OCI-LY7 (cell line): ENCODE measurements at regions not wholly inside any gene's neighbourhood (a gene's known extent, or its start where the extent isn't known, plus 50 kb on each side); places are given as distances from the start of the nearest gene placed in this dataset.

ENCODE experiments used
- BruUV-seq: library from RNA; stranded (reverse); fragments of 400-500 nt; replicated peaks from 2 replicates; lab custom pipeline; 2021; lab: Mats Ljungman, UMichigan
- CTCF ChIA-PET: fragments of 300-600 bp; sonication (Branson Sonifier 250); formaldehyde crosslinking; loops from one replicate; lab custom pipeline; 2022; ENCODE audit warnings: antibody characterized with exemption; ENCODE audit not compliant: unreplicated experiment; lab: Charles Lee
- POLR2A ChIA-PET: fragments of 300-600 bp; sonication (Branson Sonifier 250); formaldehyde crosslinking; loops from one replicate; lab custom pipeline; 2022; ENCODE audit warnings: antibody characterized with exemption; lab: Charles Lee
- DNase-seq: peaks from one replicate; pipeline ENCODE4 v3.0.0-alpha.2; 2015; ENCODE audit warnings: low spot score
- H2AFZ ChIP-seq: fragments of 200-600 bp; sonication (generic), shearing (Covaris generic); 2 replicates; pipeline ENCODE4 v1.6.1; 2014; ENCODE audit warnings: mild to moderate bottlenecking, antibody characterized with exemption, low read length, moderate library complexity
- H3K27ac ChIP-seq: fragments of 200-600 bp; sonication (generic); 2 replicates; pipeline ENCODE4 v1.5.1; 2014; ENCODE audit warnings: mixed run types, low read depth, mild to moderate bottlenecking, moderate library complexity, low read length, inconsistent platforms; ENCODE audit not compliant: poor library complexity, severe bottlenecking
- H3K36me3 ChIP-seq: fragments of 200-600 bp; sonication (generic); 2 replicates; pipeline ENCODE4 v1.6.1; 2014; ENCODE audit warnings: mild to moderate bottlenecking, antibody characterized with exemption, low read length, moderate library complexity, mixed read lengths; ENCODE audit not compliant: insufficient read depth
- H3K4me1 ChIP-seq: fragments of 200-600 bp; sonication (generic); 2 replicates; pipeline ENCODE4 v1.5.1; 2014; ENCODE audit warnings: mild to moderate bottlenecking, low read length; ENCODE audit not compliant: insufficient read depth, poor library complexity, severe bottlenecking
- H3K4me2 ChIP-seq: fragments of 200-600 bp; sonication (generic); 2 replicates; pipeline ENCODE4 v1.6.1; 2014; ENCODE audit warnings: mild to moderate bottlenecking, low read length
- H3K4me3 ChIP-seq: fragments of 200-600 bp; sonication (generic); 2 replicates; pipeline ENCODE4 v1.5.1; 2014; ENCODE audit warnings: mild to moderate bottlenecking, low read depth, low read length; ENCODE audit not compliant: poor library complexity, severe bottlenecking
- H3K79me2 ChIP-seq: fragments of 200-600 bp; sonication (generic); 2 replicates; pipeline ENCODE4 v1.6.1; 2016; ENCODE audit warnings: low read depth, mild to moderate bottlenecking, low read length, moderate library complexity, mixed read lengths; ENCODE audit not compliant: insufficient read depth
- H3K9me2 ChIP-seq: fragments of 200-600 bp; sonication (generic); 2 replicates; pipeline ENCODE4 v1.6.1; 2016; ENCODE audit warnings: mild to moderate bottlenecking, low read length, mixed read lengths; ENCODE audit not compliant: insufficient read depth
- H3K9me3 ChIP-seq: fragments of 200-600 bp; sonication (generic); 2 replicates; pipeline ENCODE4 v1.6.1; 2014; ENCODE audit warnings: mild to moderate bottlenecking, mixed run types, low read length, mixed read lengths
- H4K20me1 ChIP-seq: fragments of 200-600 bp; sonication (generic); 2 replicates; pipeline ENCODE4 v1.6.1; 2014; ENCODE audit warnings: mild to moderate bottlenecking, antibody characterized with exemption, low read length, moderate library complexity, mixed read lengths; ENCODE audit not compliant: insufficient read depth
- CTCF ChIP-seq: fragments of 200-600 bp; sonication (generic); conservative IDR thresholded peaks from 2 replicates; pipeline ENCODE4 v1.5.1; 2014; ENCODE audit warnings: mild to moderate bottlenecking, antibody characterized with exemption, low read length, moderate library complexity, mixed read lengths
- EZH2phosphoT487 ChIP-seq: fragments of 200-600 bp; sonication (generic); IDR thresholded peaks from 2 replicates; pipeline ENCODE4 v1.6.1; 2018; ENCODE audit warnings: low read depth, borderline replicate concordance, mild to moderate bottlenecking, mixed run types, antibody characterized with exemption, low read length, moderate library complexity, mixed read lengths
- intact Hi-C: fragments of 100-400 bp; cut with micrococcal nuclease; formaldehyde crosslinking; loops from one replicate; pipeline ENCODE4 v1.10.0; 2022; ENCODE audit not compliant: unreplicated experiment

GRCh38 chr1:157279138-157279801 is 141.1 kb upstream of the ETV3 start:
- Histone ChIP-seq H3K9me3 (no peaks in the 10 kb centered on the region), H3K27ac (no peak overlapping the region), H3K36me3 (no peaks in the 10 kb centered on the region), H3K4me2 (no peak overlapping the region), H2AFZ (no peak overlapping the region), H3K79me2 (no peaks in the 10 kb centered on the region), H3K4me1 (no peaks in the 10 kb centered on the region), H4K20me1 (no peaks in the 10 kb centered on the region), H3K9me2 (no peaks in the 10 kb centered on the region), H3K4me3 (no peak overlapping the region)
- DNase-seq, result no peak
- intact Hi-C loops, result no loop called here
- ChIA-PET CTCF (no interaction called here), POLR2A (no interaction called here)
- no peak for TF ChIP-seq EZH2phosphoT487
- BruUV-seq, result no TSS peak

GRCh38 chr1:157278383-157279137 is 140.4 kb upstream of the ETV3 start:
- intact Hi-C loops, result no loop called here
- Histone ChIP-seq H2AFZ (no peak overlapping the region), H3K27ac (no peak overlapping the region), H3K9me2 (no peaks in the 10 kb centered on the region), H3K9me3 (no peaks in the 10 kb centered on the region), H3K4me2 (no peak overlapping the region), H3K4me1 (no peaks in the 10 kb centered on the region), H4K20me1 (no peaks in the 10 kb centered on the region), H3K4me3 (no peak overlapping the region), H3K36me3 (no peaks in the 10 kb centered on the region), H3K79me2 (no peaks in the 10 kb centered on the region)
- BruUV-seq, result no TSS peak
- no peak for DNase-seq
- TF ChIP-seq EZH2phosphoT487, result no peak
- no peak for TF ChIP-seq CTCF
- POLR2A ChIA-PET, result interaction anchor here (0.6 kb wide), 1 partner anchor 23 kb away, joined by 4 read pairs; no protein-coding TSS in a partner anchor
- CTCF ChIA-PET, result no interaction called here

GRCh38 chr1:157277913-157278312 is 139.7 kb upstream of the ETV3 start:
- no peak overlapping the region for H2AFZ ChIP-seq
- no peaks in the 10 kb centered on the region for H3K4me1 ChIP-seq
- no peaks in the 10 kb centered on the region for H3K9me3 ChIP-seq
- CTCF ChIA-PET, result no interaction called here
- no peaks in the 10 kb centered on the region for H3K9me2 ChIP-seq
- no peaks in the 10 kb centered on the region for H3K36me3 ChIP-seq
- no peak overlapping the region for H3K4me3 ChIP-seq
- TF ChIP-seq EZH2phosphoT487 (no peak), CTCF (no peak)
- H4K20me1 ChIP-seq, result no peaks in the 10 kb centered on the region
- DNase-seq, result no peak
- BruUV-seq, result no TSS peak
- POLR2A ChIA-PET, result no interaction called here
- H3K4me2 ChIP-seq, result no peak overlapping the region
- H3K27ac ChIP-seq, result no peak overlapping the region
- no peaks in the 10 kb centered on the region for H3K79me2 ChIP-seq
- intact Hi-C loops, result no loop called here
